ENCODE measurements at regions not wholly inside any gene's neighbourhood (a gene's known extent, or its start where the extent isn't known, plus 50 kb on each side); places are given as distances from the start of the nearest gene placed in this dataset.

GRCh38 chr6:15087186-15087589 is 158.7 kb upstream of the JARID2 start:
- peaks cover 0 to 9% (median 0%) of the 10 kb centered on the region in 7 donors for H3K4me1 Mint-ChIP-seq
- Histone ChIP-seq H3K36me3 (ENCODE audit: control insufficient read depth in 2 of 3, insufficient read depth in 3 of 3, low read length in 3 of 3) (no peaks in the 10 kb centered on the region), H3K9me3 (ENCODE audit: control insufficient read depth in 2 of 3, low read length in 3 of 3) (no peaks in the 10 kb centered on the region), H3K4me3 (ENCODE audit: low read length) (no peak overlapping the region), H3K27me3 (ENCODE audit: control insufficient read depth in 2 of 2, insufficient read depth in 2 of 2, low read length in 2 of 2) (no peaks in the 10 kb centered on the region), H3K27ac (ENCODE audit: low read depth, low read length) (no peak overlapping the region), H3K4me1 (ENCODE audit: control insufficient read depth in 2 of 2, insufficient read depth in 2 of 2, low read length in 2 of 2) (no peaks in the 10 kb centered on the region)
- no peak overlapping the region for H3K27ac Mint-ChIP-seq
- peaks cover 0 to 1% (median 0%) of the 10 kb centered on the region in 11 donors for H3K9me3 Mint-ChIP-seq
- peaks cover 0 to 3% (median 0%) of the 10 kb centered on the region in 5 donors for H3K27me3 Mint-ChIP-seq
- no peak for DNase-seq
- CTCF ChIA-PET, result no interaction called here
- H3K4me3 Mint-ChIP-seq, result no peak overlapping the region
- intact Hi-C loops (cut with micrococcal nuclease), result no loop called here
- POLR2A ChIA-PET, result no interaction called here
- no peaks in the 10 kb centered on the region for H3K36me3 Mint-ChIP-seq
- ATAC-seq, result no peak

- H3K27ac ChIP-seq (ENCODE audit: low read depth, low read length), result no peak overlapping the region
- H3K4me1 ChIP-seq (ENCODE audit: control insufficient read depth in 2 of 2, insufficient read depth in 2 of 2, low read length in 2 of 2), result no peaks in the 10 kb centered on the region
- intact Hi-C loops (cut with micrococcal nuclease), result no loop called here
- no peaks in the 10 kb centered on the region for H3K27me3 ChIP-seq (ENCODE audit: control insufficient read depth in 2 of 2, insufficient read depth in 2 of 2, low read length in 2 of 2)
- ATAC-seq (no peak), DNase-seq (no peak)
- Mint-ChIP-seq H3K36me3 (peaks cover 0 to 3% (median 0%) of the 10 kb centered on the region in 5 donors), H3K4me3 (no peak overlapping the region), H3K27ac (peak overlapping the region in 1 of 9 donors; percentile 32), H3K27me3 (peaks cover 0 to 7% (median 3%) of the 10 kb centered on the region in 5 donors), H3K9me3 (peaks cover 0 to 1% (median 0%) of the 10 kb centered on the region in 11 donors), H3K4me1 (peaks cover 0 to 8% (median 0%) of the 10 kb centered on the region in 7 donors)
- H3K4me3 ChIP-seq (ENCODE audit: low read length), result no peak overlapping the region
- POLR2A ChIA-PET, result no interaction called here
- no peaks in the 10 kb centered on the region for H3K9me3 ChIP-seq (ENCODE audit: control insufficient read depth in 2 of 3, low read length in 3 of 3)
- no peaks in the 10 kb centered on the region for H3K36me3 ChIP-seq (ENCODE audit: control insufficient read depth in 2 of 3, insufficient read depth in 3 of 3, low read length in 3 of 3)
- CTCF ChIA-PET, result no interaction called here
These were observed 156.8 kb upstream of the JARID2 start for GRCh38 chr6:15088904-15089568.

- intact Hi-C loops (cut with micrococcal nuclease), result no loop called here
- Histone ChIP-seq H3K27ac (ENCODE audit: low read depth, low read length) (no peak overlapping the region), H3K36me3 (ENCODE audit: control insufficient read depth in 2 of 3, insufficient read depth in 3 of 3, low read length in 3 of 3) (no peaks in the 10 kb centered on the region), H3K27me3 (ENCODE audit: control insufficient read depth in 2 of 2, insufficient read depth in 2 of 2, low read length in 2 of 2) (no peaks in the 10 kb centered on the region), H3K4me1 (ENCODE audit: control insufficient read depth in 2 of 2, insufficient read depth in 2 of 2, low read length in 2 of 2) (no peaks in the 10 kb centered on the region), H3K4me3 (ENCODE audit: low read length) (no peak overlapping the region), H3K9me3 (ENCODE audit: control insufficient read depth in 2 of 3, low read length in 3 of 3) (no peaks in the 10 kb centered on the region)
- ATAC-seq (no peak), DNase-seq (no peak)
- peaks cover 0 to 7% (median 3%) of the 10 kb centered on the region in 5 donors for H3K27me3 Mint-ChIP-seq
- peaks cover 0 to 1% (median 0%) of the 10 kb centered on the region in 11 donors for H3K9me3 Mint-ChIP-seq
- ChIA-PET POLR2A (no interaction called here), CTCF (no interaction called here)
- H3K4me1 Mint-ChIP-seq, result peaks cover 0 to 6% (median 0%) of the 10 kb centered on the region in 7 donors
- H3K36me3 Mint-ChIP-seq, result peaks cover 0 to 3% (median 0%) of the 10 kb centered on the region in 5 donors
- no peak overlapping the region for H3K4me3 Mint-ChIP-seq
- H3K27ac Mint-ChIP-seq, result no peak overlapping the region
These were observed 156.2 kb upstream of the JARID2 start for GRCh38 chr6:15089569-15090144.

GRCh38 chr6:15090145-15090579 is 155.7 kb upstream of the JARID2 start:
- CTCF ChIA-PET, result no interaction called here
- Mint-ChIP-seq H3K4me3 (no peak overlapping the region), H3K27me3 (peaks cover 0 to 7% (median 3%) of the 10 kb centered on the region in 5 donors), H3K36me3 (peaks cover 0 to 3% (median 0%) of the 10 kb centered on the region in 5 donors), H3K4me1 (peaks cover 0 to 6% (median 0%) of the 10 kb centered on the region in 7 donors), H3K27ac (no peak overlapping the region), H3K9me3 (peaks cover 0 to 1% (median 0%) of the 10 kb centered on the region in 11 donors)
- Histone ChIP-seq H3K4me1 (ENCODE audit: control insufficient read depth in 2 of 2, insufficient read depth in 2 of 2, low read length in 2 of 2) (no peaks in the 10 kb centered on the region), H3K9me3 (ENCODE audit: control insufficient read depth in 2 of 3, low read length in 3 of 3) (no peaks in the 10 kb centered on the region), H3K4me3 (ENCODE audit: low read length) (no peak overlapping the region), H3K27ac (ENCODE audit: low read depth, low read length) (no peak overlapping the region), H3K36me3 (ENCODE audit: control insufficient read depth in 2 of 3, insufficient read depth in 3 of 3, low read length in 3 of 3) (no peaks in the 10 kb centered on the region), H3K27me3 (ENCODE audit: control insufficient read depth in 2 of 2, insufficient read depth in 2 of 2, low read length in 2 of 2) (no peaks in the 10 kb centered on the region)
- ATAC-seq (no peak), DNase-seq (no peak)
- POLR2A ChIA-PET, result no interaction called here
- intact Hi-C loops (cut with micrococcal nuclease), result no loop called here

- H3K4me1 Mint-ChIP-seq, result peaks cover 0 to 8% (median 0%) of the 10 kb centered on the region in 7 donors
These were observed 155.0 kb upstream of the JARID2 start for GRCh38 chr6:15090745-15091384.

GRCh38 chr6:15096894-15097837 is 148.7 kb upstream of the JARID2 start:
- H3K4me3 Mint-ChIP-seq, result no peak overlapping the region
- no peak for ATAC-seq

More at GRCh38 chr6:15090745-15091384, 155.0 kb upstream of the JARID2 start:
- Histone ChIP-seq H3K4me3 (ENCODE audit: low read length) (no peak overlapping the region), H3K27me3 (ENCODE audit: control insufficient read depth in 2 of 2, insufficient read depth in 2 of 2, low read length in 2 of 2) (no peaks in the 10 kb centered on the region), H3K4me1 (ENCODE audit: control insufficient read depth in 2 of 2, insufficient read depth in 2 of 2, low read length in 2 of 2) (no peaks in the 10 kb centered on the region), H3K36me3 (ENCODE audit: control insufficient read depth in 2 of 3, insufficient read depth in 3 of 3, low read length in 3 of 3) (no peaks in the 10 kb centered on the region), H3K9me3 (ENCODE audit: control insufficient read depth in 2 of 3, low read length in 3 of 3) (no peaks in the 10 kb centered on the region), H3K27ac (ENCODE audit: low read depth, low read length) (no peak overlapping the region)
- Mint-ChIP-seq H3K27ac (no peak overlapping the region), H3K27me3 (peaks cover 0 to 7% (median 3%) of the 10 kb centered on the region in 5 donors), H3K9me3 (peaks cover 0 to 1% (median 0%) of the 10 kb centered on the region in 11 donors), H3K4me3 (no peak overlapping the region), H3K36me3 (peaks cover 0 to 3% (median 0%) of the 10 kb centered on the region in 5 donors)
- no peak for ATAC-seq
- intact Hi-C loops (cut with micrococcal nuclease), result no loop called here
- ChIA-PET POLR2A (interaction anchor here (0.6 kb wide), 1 partner anchor 716 kb away, joined by 3 read pairs; no protein-coding TSS in a partner anchor), CTCF (no interaction called here)
- no peak for DNase-seq

More at GRCh38 chr6:15096894-15097837, 148.7 kb upstream of the JARID2 start:
- Histone ChIP-seq H3K36me3 (ENCODE audit: control insufficient read depth in 2 of 3, insufficient read depth in 3 of 3, low read length in 3 of 3) (no peaks in the 10 kb centered on the region), H3K4me3 (ENCODE audit: low read length) (no peak overlapping the region), H3K9me3 (ENCODE audit: control insufficient read depth in 2 of 3, low read length in 3 of 3) (no peaks in the 10 kb centered on the region), H3K27me3 (ENCODE audit: control insufficient read depth in 2 of 2, insufficient read depth in 2 of 2, low read length in 2 of 2) (no peaks in the 10 kb centered on the region), H3K27ac (ENCODE audit: low read depth, low read length) (no peak overlapping the region), H3K4me1 (ENCODE audit: control insufficient read depth in 2 of 2, insufficient read depth in 2 of 2, low read length in 2 of 2) (no peaks in the 10 kb centered on the region)
- POLR2A ChIA-PET, result no interaction called here
- intact Hi-C loops (cut with micrococcal nuclease), result no loop called here
- no peak for DNase-seq
- H3K4me1 Mint-ChIP-seq, result peaks cover 0 to 9% (median 0%) of the 10 kb centered on the region in 7 donors
- H3K36me3 Mint-ChIP-seq, result peaks cover 0 to 3% (median 2%) of the 10 kb centered on the region in 5 donors
- H3K27ac Mint-ChIP-seq, result peak overlapping the region in 1 of 9 donors; percentile 13
- H3K9me3 Mint-ChIP-seq, result peaks cover 0 to 6% (median 0%) of the 10 kb centered on the region in 11 donors
- peaks cover 0 to 5% (median 0%) of the 10 kb centered on the region in 5 donors for H3K27me3 Mint-ChIP-seq
- CTCF ChIA-PET, result no interaction called here

Measured in naive thymus-derived CD4-positive, alpha-beta T cell (primary cell).